ENCODE measurements at regions not wholly inside any gene's neighbourhood (a gene's known extent, or its start where the extent isn't known, plus 50 kb on each side); places are given as distances from the start of the nearest gene placed in this dataset.
"Not testable (repeated sequence)": the region's sequence is repeated elsewhere in the genome, so short reads cannot be mapped to it uniquely, and the experiment has no call there.

- DNase-seq (ENCODE audit: insufficient read length, low spot score) = no peak
Measured at GRCh38 chr7:142488036-142488633, 230.3 kb upstream of the PRSS58 start.

GRCh38 chr7:142487565-142487964 lies 229.7 kb upstream of the PRSS58 start:
- FAIRE-seq; DNase-seq (ENCODE audit: insufficient read length, low spot score): not testable (repeated sequence)

More at GRCh38 chr7:142488036-142488633, 230.3 kb upstream of the PRSS58 start:
- FAIRE-seq = no peak
- TF ChIP-seq CTCF (IDR thresholded peaks at IDR 0.05; ENCODE audit: insufficient read depth, missing control alignments) = no peak

DNA sequence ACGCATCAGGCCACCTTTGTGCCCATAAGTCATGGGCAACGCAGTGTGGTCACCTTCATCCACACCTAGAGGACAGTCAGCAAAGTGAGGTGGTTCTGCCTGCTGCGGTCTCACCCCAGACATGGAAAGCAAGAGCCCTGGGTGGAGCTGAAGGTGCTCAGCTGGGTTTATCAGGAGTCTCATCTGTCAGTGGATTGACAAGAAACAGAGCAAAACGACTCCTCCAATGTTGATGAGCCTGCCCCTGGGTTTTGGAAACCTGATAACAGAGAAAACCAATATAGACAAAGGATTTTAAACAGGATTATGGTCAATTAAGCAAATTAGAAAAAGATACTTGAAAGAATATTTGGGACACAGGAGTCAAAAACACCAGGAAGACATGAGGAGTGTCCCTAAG lies 229.3 kb upstream of the PRSS58 start:
- no peak for DNase-seq (ENCODE audit: insufficient read length, low spot score)
- TF ChIP-seq CTCF (IDR thresholded peaks at IDR 0.05; ENCODE audit: insufficient read depth, missing control alignments) = no peak
- FAIRE-seq = no peak

GRCh38 chr7:142485617-142486226 lies 227.9 kb upstream of the PRSS58 start:
- FAIRE-seq (no peak), DNase-seq (ENCODE audit: insufficient read length, low spot score) (no peak)
- no peak for TF ChIP-seq CTCF (IDR thresholded peaks at IDR 0.05; ENCODE audit: insufficient read depth, missing control alignments)

- FAIRE-seq = no peak
- no peak for TF ChIP-seq CTCF (IDR thresholded peaks at IDR 0.05; ENCODE audit: insufficient read depth, missing control alignments)
Measured at GRCh38 chr7:142483659-142484317, 225.9 kb upstream of the PRSS58 start.

DNA sequence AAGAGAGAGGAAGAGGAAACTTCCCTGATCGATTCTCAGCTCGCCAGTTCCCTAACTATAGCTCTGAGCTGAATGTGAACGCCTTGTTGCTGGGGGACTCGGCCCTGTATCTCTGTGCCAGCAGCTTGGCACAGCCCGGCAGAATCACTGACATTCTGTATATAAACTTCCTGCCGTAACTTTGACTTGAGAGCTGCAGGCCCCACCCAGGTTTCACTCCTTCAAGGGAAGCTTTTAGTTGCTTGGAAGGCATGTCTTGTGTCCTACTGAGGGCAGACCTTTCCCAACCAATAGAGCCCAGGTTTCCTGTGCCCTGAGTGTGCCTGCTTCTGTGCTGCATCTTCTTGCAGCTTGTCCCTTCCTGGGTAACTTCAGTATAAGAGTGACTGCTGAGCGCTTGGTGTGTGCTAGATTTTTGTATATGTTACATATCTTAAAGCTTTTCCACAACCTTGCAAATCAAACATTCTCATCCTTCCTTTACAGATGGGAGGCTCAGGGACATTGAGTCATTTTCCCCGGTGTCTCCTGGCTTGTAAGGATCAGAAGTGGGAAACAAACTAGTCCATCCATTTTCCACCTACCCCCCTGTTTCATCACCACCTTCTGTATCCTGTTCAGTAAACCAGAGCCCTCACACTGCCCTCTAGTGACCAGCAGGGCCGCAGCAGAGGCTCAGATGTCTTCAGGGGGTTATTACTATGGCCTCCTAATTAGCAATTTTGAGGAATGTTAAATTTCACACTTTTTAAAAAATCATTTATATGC lies 225.2 kb upstream of the PRSS58 start:
- no peak for FAIRE-seq
- peak; percentile 59 for TF ChIP-seq CTCF (IDR thresholded peaks at IDR 0.05; ENCODE audit: insufficient read depth, missing control alignments)
- DNase-seq (ENCODE audit: insufficient read length, low spot score) = no peak

More at GRCh38 chr7:142483659-142484317, 225.9 kb upstream of the PRSS58 start:
- DNase-seq (ENCODE audit: insufficient read length, low spot score) = no peak

GRCh38 chr7:142481548-142481947 lies 223.7 kb upstream of the PRSS58 start:
- TF ChIP-seq CTCF (IDR thresholded peaks at IDR 0.05; ENCODE audit: insufficient read depth, missing control alignments) = no peak
- FAIRE-seq = no peak
- no peak for DNase-seq (ENCODE audit: insufficient read length, low spot score)
